ENCODE measurements at regions not wholly inside any gene's neighbourhood (a gene's known extent, or its start where the extent isn't known, plus 50 kb on each side); places are given as distances from the start of the nearest gene placed in this dataset.

DNA sequence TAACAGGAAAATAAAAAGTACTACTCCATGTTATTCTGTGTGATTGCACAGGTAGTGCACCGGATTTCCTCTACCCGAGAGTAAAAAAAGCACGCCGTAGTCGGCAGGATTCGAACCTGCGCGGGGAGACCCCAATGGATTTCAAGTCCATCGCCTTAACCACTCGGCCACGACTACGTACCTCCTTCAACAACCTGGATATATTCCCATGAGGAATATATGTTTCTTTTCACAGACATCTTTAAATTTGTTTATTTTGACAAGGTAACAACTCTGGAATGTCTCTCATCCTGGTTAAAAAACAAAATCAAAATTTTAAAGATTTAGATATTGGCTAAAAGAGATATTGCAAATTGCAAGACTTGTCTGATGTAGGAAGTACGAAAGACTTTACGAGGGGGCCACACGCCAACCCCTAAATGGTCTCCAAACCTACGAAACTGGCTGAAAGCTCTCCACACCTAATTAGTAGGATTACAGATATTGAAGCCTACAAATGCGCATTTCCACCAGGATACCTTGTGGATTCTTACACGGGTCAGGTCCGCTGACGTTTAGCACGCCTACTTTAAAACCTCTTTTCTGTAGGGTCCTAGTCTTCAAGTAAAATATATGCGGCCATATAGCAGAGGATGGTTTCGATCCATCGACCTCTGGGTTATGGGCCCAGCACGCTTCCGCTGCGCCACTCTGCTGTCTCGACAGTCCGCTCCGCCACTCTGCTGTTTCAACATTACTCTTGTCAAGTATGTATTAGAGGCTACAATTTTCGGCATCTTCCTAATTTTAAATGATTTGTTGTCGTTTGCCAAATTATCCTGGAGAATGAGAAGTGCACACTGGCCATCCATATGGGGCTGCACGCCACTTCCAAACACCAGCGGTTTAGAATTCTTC, 52.2 kb upstream of the BTN3A2 start:
- H4K20me1 ChIP-seq (ENCODE audit: low read depth, low read length): no peaks in the 10 kb centered on the region
- H3K9me3 ChIP-seq (ENCODE audit: insufficient read depth, low read length): no peaks in the 10 kb centered on the region
- peak overlapping the region; percentile 53 for H3K4me3 ChIP-seq (ENCODE audit: insufficient read depth, low read length, poor library complexity, severe bottlenecking)
- no peaks in the 10 kb centered on the region for H3K79me2 ChIP-seq (ENCODE audit: insufficient read depth, low read length)
- H3K9me2 ChIP-seq (replicated peaks; ENCODE audit: insufficient read depth, low read length): no peaks in the 10 kb centered on the region
- H3K36me3 ChIP-seq (ENCODE audit: low read length): no peaks in the 10 kb centered on the region
- peak overlapping the region; percentile 55 for H3K4me2 ChIP-seq (ENCODE audit: low read depth, low read length, poor library complexity, severe bottlenecking)
- peak overlapping the region; percentile 32 for H3K9ac ChIP-seq (ENCODE audit: low read length)
- H2AFZ ChIP-seq (ENCODE audit: low read depth, low read length, severe bottlenecking): peak overlapping the region; percentile 70
- no peaks in the 10 kb centered on the region for H3K27me3 ChIP-seq (ENCODE audit: low read length)
- H3F3A ChIP-seq (ENCODE audit: insufficient read depth): peaks cover 35% of the 10 kb centered on the region
- H3K27ac ChIP-seq (ENCODE audit: low read depth, low read length): no peak overlapping the region
- TF ChIP-seq EZH2phosphoT487 (conservative IDR thresholded peaks at IDR 0.05; ENCODE audit: low read length): no peak; the same call in 1 of the 2 replicates
- TF ChIP-seq, protein P1, sequence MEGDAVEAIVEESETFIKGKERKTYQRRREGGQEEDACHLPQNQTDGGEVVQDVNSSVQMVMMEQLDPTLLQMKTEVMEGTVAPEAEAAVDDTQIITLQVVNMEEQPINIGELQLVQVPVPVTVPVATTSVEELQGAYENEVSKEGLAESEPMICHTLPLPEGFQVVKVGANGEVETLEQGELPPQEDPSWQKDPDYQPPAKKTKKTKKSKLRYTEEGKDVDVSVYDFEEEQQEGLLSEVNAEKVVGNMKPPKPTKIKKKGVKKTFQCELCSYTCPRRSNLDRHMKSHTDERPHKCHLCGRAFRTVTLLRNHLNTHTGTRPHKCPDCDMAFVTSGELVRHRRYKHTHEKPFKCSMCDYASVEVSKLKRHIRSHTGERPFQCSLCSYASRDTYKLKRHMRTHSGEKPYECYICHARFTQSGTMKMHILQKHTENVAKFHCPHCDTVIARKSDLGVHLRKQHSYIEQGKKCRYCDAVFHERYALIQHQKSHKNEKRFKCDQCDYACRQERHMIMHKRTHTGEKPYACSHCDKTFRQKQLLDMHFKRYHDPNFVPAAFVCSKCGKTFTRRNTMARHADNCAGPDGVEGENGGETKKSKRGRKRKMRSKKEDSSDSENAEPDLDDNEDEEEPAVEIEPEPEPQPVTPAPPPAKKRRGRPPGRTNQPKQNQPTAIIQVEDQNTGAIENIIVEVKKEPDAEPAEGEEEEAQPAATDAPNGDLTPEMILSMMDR (IDR thresholded peaks at IDR 0.05; ENCODE audit: insufficient read depth, low read length, poor library complexity, severe bottlenecking): no peak

All from SU-DHL-6 (cell line).